ENCODE measurements at regions not wholly inside any gene's neighbourhood (a gene's known extent, or its start where the extent isn't known, plus 50 kb on each side); places are given as distances from the start of the nearest gene placed in this dataset.

DNA sequence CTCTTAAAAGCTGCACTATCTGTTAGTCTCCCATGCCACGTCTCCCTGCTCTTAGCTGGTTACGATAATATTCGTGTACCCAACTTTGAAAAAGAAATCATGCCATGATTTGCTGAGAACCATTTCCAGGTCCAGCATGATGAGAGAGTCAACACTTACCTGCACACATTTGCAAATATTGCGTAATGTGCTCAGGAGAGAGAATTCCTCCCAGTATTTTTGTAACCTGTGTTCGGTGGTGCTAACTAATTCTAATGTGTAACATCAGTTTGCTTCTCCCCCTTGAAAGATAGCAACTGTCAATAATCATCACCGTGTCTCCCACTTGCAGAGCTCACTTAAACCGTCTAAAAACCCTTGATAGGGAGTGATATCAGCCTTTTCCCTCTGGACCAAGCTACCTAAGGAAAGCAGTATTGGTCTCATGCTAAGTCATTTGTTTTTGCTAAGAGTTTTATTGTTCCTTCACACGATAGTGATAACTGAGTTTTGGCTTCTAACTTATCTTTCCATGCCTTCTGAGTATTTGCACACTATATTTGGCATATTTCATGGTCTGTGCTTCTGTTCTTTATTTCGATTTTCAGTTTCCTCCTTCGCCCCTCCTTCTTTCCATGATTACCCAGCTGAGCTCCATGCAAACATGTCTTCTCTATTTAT lies 61.1 kb upstream of the IRF2BP2 start:
- H3K36me3 Mint-ChIP-seq (ENCODE audit: unreplicated experiment), result no peaks in the 10 kb centered on the region
- no peaks in the 10 kb centered on the region for H3K9me3 Mint-ChIP-seq (ENCODE audit: unreplicated experiment)
- DNase-seq, result no peak
- H3K4me1 Mint-ChIP-seq (ENCODE audit: low read depth, unreplicated experiment), result peaks cover 20% of the 10 kb centered on the region
- TF ChIP-seq, protein P1, sequence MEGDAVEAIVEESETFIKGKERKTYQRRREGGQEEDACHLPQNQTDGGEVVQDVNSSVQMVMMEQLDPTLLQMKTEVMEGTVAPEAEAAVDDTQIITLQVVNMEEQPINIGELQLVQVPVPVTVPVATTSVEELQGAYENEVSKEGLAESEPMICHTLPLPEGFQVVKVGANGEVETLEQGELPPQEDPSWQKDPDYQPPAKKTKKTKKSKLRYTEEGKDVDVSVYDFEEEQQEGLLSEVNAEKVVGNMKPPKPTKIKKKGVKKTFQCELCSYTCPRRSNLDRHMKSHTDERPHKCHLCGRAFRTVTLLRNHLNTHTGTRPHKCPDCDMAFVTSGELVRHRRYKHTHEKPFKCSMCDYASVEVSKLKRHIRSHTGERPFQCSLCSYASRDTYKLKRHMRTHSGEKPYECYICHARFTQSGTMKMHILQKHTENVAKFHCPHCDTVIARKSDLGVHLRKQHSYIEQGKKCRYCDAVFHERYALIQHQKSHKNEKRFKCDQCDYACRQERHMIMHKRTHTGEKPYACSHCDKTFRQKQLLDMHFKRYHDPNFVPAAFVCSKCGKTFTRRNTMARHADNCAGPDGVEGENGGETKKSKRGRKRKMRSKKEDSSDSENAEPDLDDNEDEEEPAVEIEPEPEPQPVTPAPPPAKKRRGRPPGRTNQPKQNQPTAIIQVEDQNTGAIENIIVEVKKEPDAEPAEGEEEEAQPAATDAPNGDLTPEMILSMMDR (IDR thresholded peaks at IDR 0.05; ENCODE audit: partially characterized antibody, unreplicated experiment), result no peak
- no peak overlapping the region for H3K4me3 Mint-ChIP-seq (ENCODE audit: unreplicated experiment)
- peaks cover 6% of the 10 kb centered on the region for H3K27me3 Mint-ChIP-seq (ENCODE audit: unreplicated experiment)
- H3K27ac Mint-ChIP-seq (ENCODE audit: unreplicated experiment), result no peak overlapping the region

DNA sequence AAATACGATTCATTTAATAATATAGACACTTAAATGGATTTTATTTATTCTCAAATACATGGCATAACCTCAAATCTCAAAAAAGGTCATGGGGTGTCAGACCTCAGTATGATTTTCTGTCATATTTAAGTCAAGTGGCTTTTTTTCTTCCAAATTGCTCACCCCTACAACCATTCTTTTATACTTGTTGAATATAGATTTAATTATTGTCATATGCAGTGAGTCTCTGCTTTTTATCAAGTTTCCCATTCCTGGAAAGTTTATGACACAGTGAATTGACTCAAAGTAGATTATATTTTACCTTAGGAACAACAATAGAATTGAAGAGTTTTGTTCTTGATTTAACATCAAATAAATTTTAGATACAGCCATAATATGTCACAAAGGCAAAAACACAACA lies 59.5 kb upstream of the IRF2BP2 start:
- peaks cover 7% of the 10 kb centered on the region for H3K27me3 Mint-ChIP-seq (ENCODE audit: unreplicated experiment)
- TF ChIP-seq, protein P1 (IDR thresholded peaks at IDR 0.05; ENCODE audit: partially characterized antibody, unreplicated experiment), result no peak
- H3K27ac Mint-ChIP-seq (ENCODE audit: unreplicated experiment), result no peak overlapping the region
- no peak for DNase-seq
- no peak overlapping the region for H3K4me3 Mint-ChIP-seq (ENCODE audit: unreplicated experiment)
- no peaks in the 10 kb centered on the region for H3K9me3 Mint-ChIP-seq (ENCODE audit: unreplicated experiment)
- H3K36me3 Mint-ChIP-seq (ENCODE audit: unreplicated experiment), result no peaks in the 10 kb centered on the region
- H3K4me1 Mint-ChIP-seq (ENCODE audit: low read depth, unreplicated experiment), result peaks cover 13% of the 10 kb centered on the region

DNA sequence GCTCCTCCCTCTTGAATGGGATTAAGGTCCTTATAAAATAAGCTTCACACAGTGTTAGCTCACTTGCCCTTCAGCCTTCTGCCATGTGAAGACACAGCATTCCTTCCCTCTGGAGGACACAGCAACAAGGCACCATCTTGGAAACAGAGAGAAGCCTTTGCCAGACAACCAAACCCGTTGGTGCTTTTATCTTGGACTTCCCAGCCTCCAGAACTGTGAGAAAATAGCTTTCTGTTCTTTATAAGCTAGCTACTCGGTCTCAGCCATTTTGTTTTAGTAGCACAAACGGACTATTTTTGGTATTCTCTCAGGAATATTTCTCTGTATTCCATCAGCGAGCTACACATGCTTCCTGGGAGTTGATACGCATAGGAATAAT lies 58.6 kb upstream of the IRF2BP2 start:
- no peak overlapping the region for H3K27ac Mint-ChIP-seq (ENCODE audit: unreplicated experiment)
- peaks cover 13% of the 10 kb centered on the region for H3K4me1 Mint-ChIP-seq (ENCODE audit: low read depth, unreplicated experiment)
- H3K9me3 Mint-ChIP-seq (ENCODE audit: unreplicated experiment), result peaks cover 2% of the 10 kb centered on the region
- no peaks in the 10 kb centered on the region for H3K36me3 Mint-ChIP-seq (ENCODE audit: unreplicated experiment)
- DNase-seq, result no peak
- H3K27me3 Mint-ChIP-seq (ENCODE audit: unreplicated experiment), result peaks cover 7% of the 10 kb centered on the region
- TF ChIP-seq, protein P1 (IDR thresholded peaks at IDR 0.05; ENCODE audit: partially characterized antibody, unreplicated experiment), result no peak
- no peak overlapping the region for H3K4me3 Mint-ChIP-seq (ENCODE audit: unreplicated experiment)

DNA sequence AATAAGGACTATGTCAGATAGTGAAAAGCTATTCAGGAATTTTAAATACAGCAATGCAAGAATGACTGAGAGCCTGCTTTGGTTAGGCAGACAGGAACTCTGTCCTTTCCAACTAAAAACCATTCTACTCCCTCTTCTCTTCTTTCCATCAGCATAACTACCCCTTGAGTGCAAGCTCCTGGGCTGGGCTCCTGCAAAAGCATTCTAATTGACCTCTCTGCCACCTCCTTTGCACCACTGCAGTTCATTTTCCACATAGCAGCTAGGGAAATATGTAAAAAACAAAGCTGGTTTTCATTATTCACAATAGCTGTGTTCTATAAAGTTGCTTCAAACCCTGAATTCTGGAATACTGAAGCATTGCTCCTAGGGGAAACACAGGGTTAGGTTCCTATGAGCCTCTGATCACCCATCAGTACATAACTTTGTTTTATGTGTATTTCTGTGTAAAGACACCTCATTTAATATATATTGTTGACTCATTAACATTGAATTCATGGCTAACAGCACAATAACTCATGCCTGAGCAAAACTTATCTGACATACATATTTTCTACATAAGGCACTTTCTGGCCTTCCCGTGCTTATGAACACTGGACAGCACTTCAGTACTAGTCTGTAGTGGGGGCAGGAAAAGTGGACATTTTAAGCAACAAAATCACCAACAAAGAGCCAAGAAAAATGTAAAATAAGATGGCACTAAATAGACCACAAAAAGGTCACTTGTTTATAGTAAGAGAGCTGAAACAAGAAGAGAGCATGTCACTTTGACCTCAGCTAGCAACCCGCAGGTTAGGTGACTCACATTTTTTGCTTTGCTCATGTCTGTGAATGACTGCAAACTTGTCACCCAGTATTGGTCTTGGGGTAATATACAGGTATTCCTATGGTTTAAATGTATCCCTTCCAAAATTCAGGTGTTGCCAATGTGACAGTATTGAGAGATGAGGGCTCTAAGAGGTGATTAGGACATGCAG lies 57.9 kb upstream of the IRF2BP2 start:
- Mint-ChIP-seq H3K4me3 (ENCODE audit: unreplicated experiment) (no peak overlapping the region), H3K27me3 (ENCODE audit: unreplicated experiment) (peaks cover 5% of the 10 kb centered on the region), H3K36me3 (ENCODE audit: unreplicated experiment) (no peaks in the 10 kb centered on the region), H3K9me3 (ENCODE audit: unreplicated experiment) (peaks cover 2% of the 10 kb centered on the region), H3K27ac (ENCODE audit: unreplicated experiment) (no peak overlapping the region), H3K4me1 (ENCODE audit: low read depth, unreplicated experiment) (peaks cover 11% of the 10 kb centered on the region)
- DNase-seq, result no peak
- TF ChIP-seq, protein P1 (IDR thresholded peaks at IDR 0.05; ENCODE audit: partially characterized antibody, unreplicated experiment), result no peak

DNA sequence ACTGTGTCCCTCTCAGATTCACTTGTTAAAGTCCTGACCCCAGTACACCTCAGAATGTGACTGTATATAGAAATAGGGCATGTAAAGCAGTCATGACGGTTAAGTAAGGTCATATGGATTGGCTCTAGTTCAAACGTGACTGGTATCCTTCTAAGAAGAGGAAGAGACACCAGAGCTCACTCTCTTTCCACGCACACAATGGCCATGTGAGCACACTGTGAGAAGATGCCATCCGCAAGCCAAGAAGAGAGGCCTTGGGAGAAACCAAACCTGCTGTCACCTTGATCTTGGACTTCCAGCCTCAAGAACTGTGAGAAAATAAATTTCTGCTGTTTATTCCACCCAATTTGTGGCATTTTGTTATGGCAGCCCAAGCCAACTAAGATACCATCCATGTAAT lies 56.8 kb upstream of the IRF2BP2 start:
- DNase-seq, result no peak
- Mint-ChIP-seq H3K27me3 (ENCODE audit: unreplicated experiment) (peaks cover 3% of the 10 kb centered on the region), H3K36me3 (ENCODE audit: unreplicated experiment) (no peaks in the 10 kb centered on the region), H3K4me1 (ENCODE audit: low read depth, unreplicated experiment) (peaks cover 5% of the 10 kb centered on the region), H3K9me3 (ENCODE audit: unreplicated experiment) (peaks cover 2% of the 10 kb centered on the region), H3K27ac (ENCODE audit: unreplicated experiment) (no peak overlapping the region), H3K4me3 (ENCODE audit: unreplicated experiment) (no peak overlapping the region)
- TF ChIP-seq, protein P1 (IDR thresholded peaks at IDR 0.05; ENCODE audit: partially characterized antibody, unreplicated experiment), result no peak
